NCI-H1417 (cell line): ENCODE measurements at regions not wholly inside any gene's neighbourhood (a gene's known extent, or its start where the extent isn't known, plus 50 kb on each side); places are given as distances from the start of the nearest gene placed in this dataset.

Experiments
- DNase-seq, 3 experiments: peaks; one replicate each; lab custom pipeline; 2025; lab: John Stamatoyannopoulos, UW

GRCh38 chr2:151156431-151156830 lies 105.2 kb downstream of the RBM43 start:
- DNase-seq = no peak

- no peak for DNase-seq
Observed at GRCh38 chr2:151153601-151154000, 108.1 kb downstream of the RBM43 start.

- DNase-seq = peak in 1 of 3 experiments; percentile 44
Observed at GRCh38 chr2:151150331-151151320, 111.0 kb downstream of the RBM43 start.

- DNase-seq = no peak
Observed at GRCh38 chr2:151138507-151138906, 123.2 kb downstream of the RBM43 start.

- no peak for DNase-seq
Observed at GRCh38 chr2:151137526-151137925, 124.1 kb downstream of the RBM43 start.

- peak in 2 of 3 experiments; percentile 4 to 72 for DNase-seq
Observed at GRCh38 chr2:151120011-151120410, 141.7 kb downstream of the RBM43 start.

- DNase-seq = peak in 1 of 3 experiments; percentile 39
Observed at GRCh38 chr2:151119374-151119773, 142.3 kb downstream of the RBM43 start.

GRCh38 chr2:151118269-151118668 lies 143.4 kb downstream of the RBM43 start:
- no peak for DNase-seq

- no peak for DNase-seq
Observed at GRCh38 chr2:151114874-151115273, 146.8 kb downstream of the RBM43 start.

GRCh38 chr2:151113318-151113717 lies 148.3 kb downstream of the RBM43 start:
- DNase-seq = no peak

GRCh38 chr2:151111599-151112278 lies 149.9 kb downstream of the RBM43 start:
- no peak for DNase-seq

- DNase-seq = no peak
Observed at GRCh38 chr2:151106805-151107506, 154.7 kb downstream of the RBM43 start.

GRCh38 chr2:151103551-151103950 lies 158.1 kb downstream of the RBM43 start:
- no peak for DNase-seq

- DNase-seq = no peak
Observed at GRCh38 chr2:151102226-151102625, 159.4 kb downstream of the RBM43 start.

- DNase-seq = no peak
Observed at GRCh38 chr2:151098841-151099240, 162.8 kb downstream of the RBM43 start.

- no peak for DNase-seq
Observed at GRCh38 chr2:151097895-151098294, 163.8 kb downstream of the RBM43 start.

GRCh38 chr2:151097128-151097527 lies 164.5 kb downstream of the RBM43 start:
- no peak for DNase-seq

- DNase-seq = no peak
Observed at GRCh38 chr2:151096235-151096634, 165.4 kb downstream of the RBM43 start.

GRCh38 chr2:151095463-151095862 lies 166.2 kb downstream of the RBM43 start:
- no peak for DNase-seq

- DNase-seq = no peak
Observed at GRCh38 chr2:151091583-151091982, 170.1 kb downstream of the RBM43 start.

- DNase-seq = no peak
Observed at GRCh38 chr2:151087377-151087776, 174.3 kb downstream of the RBM43 start.

GRCh38 chr2:151085181-151085611 lies 176.5 kb downstream of the RBM43 start:
- no peak for DNase-seq
